H1 (cell line): ENCODE measurements at regions not wholly inside any gene's neighbourhood (a gene's known extent, or its start where the extent isn't known, plus 50 kb on each side); places are given as distances from the start of the nearest gene placed in this dataset.

Experiments used
- CTCF ChIA-PET: fragments of 300-600 bp; sonication (Branson Sonifier 250); formaldehyde crosslinking; loops from one replicate; lab custom pipeline; 2021; ENCODE audit not compliant: partially characterized antibody; lab: Charles Lee
- POLR2A ChIA-PET: fragments of 300-600 bp; sonication (Branson Sonifier 250); formaldehyde crosslinking; loops from one replicate; lab custom pipeline; 2021; ENCODE audit warnings: inconsistent platforms; ENCODE audit not compliant: partially characterized antibody; lab: Charles Lee
- DNase-seq, 2 experiments: peaks; one replicate each; pipeline versions ENCODE4 v3.0.0 to v3.0.0-alpha.2; 2010 to 2022; ENCODE audit warnings: low spot score in 2 of 2, low read depth in 1 of 2, mixed read lengths in 1 of 2
- FAIRE-seq: peaks from 2 replicates; lab custom pipeline; 2011; peaks lifted over from hg19 to GRCh38; lab: Jason Lieb, UNC
- H2AFZ ChIP-seq: 2 replicates; pipeline ENCODE4 v1.8.1; 2012; ENCODE audit warnings: low read length, inconsistent platforms
- H2AK5ac ChIP-seq: 2 replicates; pipeline ENCODE4 v1.6.1; 2013; ENCODE audit warnings: low read depth, low read length
- H2BK120ac ChIP-seq: replicated peaks from 2 replicates; pipeline ENCODE3; 2013; ENCODE audit warnings: low read depth, low read length, inconsistent platforms
- H2BK12ac ChIP-seq: 2 replicates; pipeline ENCODE4 v1.6.1; 2013; ENCODE audit warnings: low read depth, low read length
- H2BK15ac ChIP-seq: 2 replicates; pipeline ENCODE4 v1.6.1; 2013; ENCODE audit warnings: low read length
- H2BK20ac ChIP-seq: 2 replicates; pipeline ENCODE4 v1.6.1; 2013; ENCODE audit warnings: low read length
- H2BK5ac ChIP-seq: 2 replicates; pipeline ENCODE4 v1.6.1; 2013; ENCODE audit warnings: low read depth, low read length
- H3K14ac ChIP-seq: 2 replicates; pipeline ENCODE4 v1.6.1; 2013; ENCODE audit warnings: inconsistent platforms; ENCODE audit not compliant: insufficient read length
- H3K18ac ChIP-seq: 2 replicates; pipeline ENCODE4 v1.6.1; 2013; ENCODE audit warnings: low read length; ENCODE audit errors: extremely low read depth
- H3K23ac ChIP-seq: 2 replicates; pipeline ENCODE4 v1.6.1; 2013; ENCODE audit warnings: inconsistent platforms; ENCODE audit not compliant: insufficient read length
- H3K23me2 ChIP-seq: 2 replicates; pipeline ENCODE4 v1.6.1; 2013; ENCODE audit warnings: low read depth, low read length
- H3K27ac ChIP-seq: 2 replicates; pipeline ENCODE4 v1.6.1; 2011; ENCODE audit warnings: low read depth, low read length, inconsistent platforms
- H3K27me3 ChIP-seq, 4 experiments: replicated peaks in 1 of 4; 1 replicate in 1 of 4; 2 replicates in 3 of 4; pipeline versions ENCODE4 v1.6.1 to v1.8.1; 2011 to 2013; ENCODE audit warnings: low read length in 3 of 4, mild to moderate bottlenecking in 3 of 4, inconsistent platforms in 2 of 4, mixed read lengths in 2 of 4, moderate library complexity in 1 of 4; ENCODE audit not compliant: control insufficient read depth in 3 of 4, insufficient read depth in 3 of 4; ENCODE audit errors: extremely low read depth in 1 of 4
- H3K36me3 ChIP-seq, 4 experiments: 2 replicates each; pipeline versions ENCODE4 v1.6.1 to v1.8.1; 2011 to 2013; ENCODE audit warnings: mild to moderate bottlenecking in 4 of 4, low read length in 3 of 4, moderate library complexity in 2 of 4, control low read depth in 1 of 4, inconsistent platforms in 1 of 4; ENCODE audit not compliant: insufficient read depth in 4 of 4, control insufficient read depth in 2 of 4
- H3K4ac ChIP-seq: replicated peaks from 2 replicates; pipeline ENCODE3; 2013; ENCODE audit warnings: low read length, low read depth, mixed read lengths, inconsistent platforms; ENCODE audit not compliant: insufficient read length
- H3K4me1 ChIP-seq, 4 experiments: replicated peaks in 1 of 4; 1 replicate in 1 of 4; 2 replicates in 3 of 4; pipeline versions ENCODE4 v1.6.1 to v1.8.1; 2011 to 2013; ENCODE audit warnings: low read length in 3 of 4, inconsistent platforms in 2 of 4, mixed read lengths in 1 of 4; ENCODE audit not compliant: insufficient read depth in 4 of 4, control insufficient read depth in 3 of 4
- H3K4me2 ChIP-seq, 2 experiments: 2 replicates each; pipeline versions ENCODE4 v1.6.1 to v1.8.1; 2011 to 2013; ENCODE audit warnings: low read depth in 2 of 2, low read length in 2 of 2, control low read depth in 1 of 2, inconsistent platforms in 1 of 2, mild to moderate bottlenecking in 1 of 2; ENCODE audit not compliant: insufficient read depth in 1 of 2
- H3K4me3 ChIP-seq, 4 experiments: fragments of 200-600, 300-600 bp in 1 of 4; sonication (generic), shearing (Covaris generic), sonication (Bioruptor Twin) in 1 of 4; 2 replicates each; pipeline versions ENCODE4 v1.5.1 to v1.8.1; 2011 to 2016; ENCODE audit warnings: low read length in 4 of 4, low read depth in 3 of 4, control low read depth in 2 of 4, inconsistent platforms in 2 of 4, mild to moderate bottlenecking in 2 of 4, mixed read lengths in 1 of 4, moderate library complexity in 1 of 4; ENCODE audit not compliant: insufficient read depth in 2 of 4; ENCODE audit errors: extremely low read depth in 1 of 4
- H3K56ac ChIP-seq: replicated peaks from 2 replicates; pipeline ENCODE3; 2013; ENCODE audit warnings: low read depth, mild to moderate bottlenecking, mixed read lengths, low read length, inconsistent platforms; ENCODE audit not compliant: insufficient read length
- H3K79me1 ChIP-seq: 2 replicates; pipeline ENCODE4 v1.6.1; 2013; ENCODE audit warnings: low read depth, low read length, control low read depth
- H3K79me2 ChIP-seq, 2 experiments: 2 replicates each; pipeline versions ENCODE4 v1.6.1 to v1.8.1; 2012 to 2013; ENCODE audit warnings: low read length in 2 of 2, mild to moderate bottlenecking in 2 of 2, inconsistent platforms in 1 of 2; ENCODE audit not compliant: insufficient read depth in 2 of 2, control insufficient read depth in 1 of 2
- H3K9ac ChIP-seq, 4 experiments: replicated peaks in 1 of 4; 1 replicate in 1 of 4; 2 replicates in 3 of 4; pipeline versions ENCODE4 v1.6.1 to v1.8.1; 2011 to 2013; ENCODE audit warnings: low read depth in 3 of 4, low read length in 3 of 4, control low read depth in 2 of 4, mild to moderate bottlenecking in 2 of 4, moderate library complexity in 2 of 4, inconsistent platforms in 1 of 4; ENCODE audit errors: extremely low read depth in 1 of 4
- H3K9me3 ChIP-seq, 2 experiments: 2 replicates each; pipeline versions ENCODE4 v1.6.1 to v1.8.1; 2012 to 2013; ENCODE audit warnings: mild to moderate bottlenecking in 2 of 2, moderate library complexity in 2 of 2, control low read depth in 1 of 2, inconsistent platforms in 1 of 2, low read depth in 1 of 2, low read length in 1 of 2, mixed read lengths in 1 of 2; ENCODE audit not compliant: insufficient read depth in 2 of 2
- H4K20me1 ChIP-seq, 2 experiments: replicated peaks in 1 of 2; 2 replicates each; pipeline versions ENCODE3 to v1.8.1; 2011 to 2013; ENCODE audit warnings: inconsistent platforms in 2 of 2, low read length in 2 of 2, mild to moderate bottlenecking in 1 of 2; ENCODE audit not compliant: insufficient read depth in 2 of 2, control insufficient read depth in 1 of 2
- H4K5ac ChIP-seq: 2 replicates; pipeline ENCODE4 v1.6.1; 2013; ENCODE audit warnings: low read length, low read depth, mixed read lengths, inconsistent platforms; ENCODE audit not compliant: insufficient read length
- H4K8ac ChIP-seq: 2 replicates; pipeline ENCODE4 v1.8.0; 2013; ENCODE audit warnings: mild to moderate bottlenecking, moderate library complexity, low read length, inconsistent platforms; ENCODE audit not compliant: insufficient read depth; ENCODE audit errors: extremely low read depth
- H4K91ac ChIP-seq: replicated peaks from 2 replicates; pipeline ENCODE3; 2013; ENCODE audit warnings: low read length, mixed read lengths, inconsistent platforms; ENCODE audit not compliant: insufficient read length
- RAD21 ChIP-seq, 2 experiments: IDR thresholded peaks in 1 of 2; conservative IDR thresholded peaks in 1 of 2; 2 replicates each; pipeline ENCODE4 v1.6.1; 2011; ENCODE audit warnings: low read depth in 2 of 2, low read length in 2 of 2, improper control_type of control experiment in 1 of 2, inconsistent platforms in 1 of 2, mild to moderate bottlenecking in 1 of 2, moderate library complexity in 1 of 2
- ZNF274 ChIP-seq: IDR thresholded peaks from 2 replicates; pipeline ENCODE4 v1.7.0; 2012; ENCODE audit warnings: low read length, borderline replicate concordance; ENCODE audit errors: extremely low read depth
- WGBS, 2 experiments: shearing (Covaris generic) in 1 of 2; methylation state at CpG; one replicate each; pipeline versions ENCODE4 v1.1.6 to v1.1.7; 2013 to 2015; ENCODE audit warnings: low lambda C conversion rate in 2 of 2, mixed read lengths in 2 of 2, inconsistent platforms in 1 of 2, low coverage in 1 of 2, missing lambda C conversion rate in 1 of 2; ENCODE audit not compliant: insufficient replicate concordance in 2 of 2, insufficient coverage in 1 of 2, insufficient read length in 1 of 2; ENCODE audit errors: extremely low coverage in 1 of 2, missing lambda C conversion rate in 1 of 2; 5-methylcytosine and 5-hydroxymethylcytosine counted together
- TF ChIP-seq, protein P1 (sequence below): IDR thresholded peaks from 2 replicates; pipeline ENCODE4 v1.6.1; 2011; ENCODE audit warnings: low read length, improper control_type of control experiment

DNA sequence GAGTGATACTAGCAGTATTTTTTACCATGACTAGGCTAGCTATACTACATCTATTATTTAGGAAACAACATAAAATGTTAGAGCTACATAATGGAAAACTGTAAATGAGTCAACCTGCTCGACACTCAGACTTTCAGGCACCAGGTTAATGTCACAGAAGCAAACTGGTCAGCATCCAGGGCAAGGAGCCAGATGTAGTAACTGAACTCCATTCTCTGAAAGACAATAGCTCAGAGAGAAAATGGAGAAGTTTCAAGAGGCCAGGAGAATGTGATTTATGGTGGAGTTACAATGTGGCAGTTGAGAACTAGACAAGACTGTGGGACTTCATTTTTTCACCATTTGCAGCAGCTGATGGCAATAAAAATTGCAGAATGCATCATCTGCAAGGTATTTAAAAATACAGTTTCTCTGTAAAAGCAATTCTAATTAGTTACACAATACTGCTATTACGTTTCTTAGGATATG lies 342.7 kb upstream of the PABPC4L start:
- 92% methylated on average over 2 of the region's 2 CpGs; no CpG with 5 or more reads in 1 of the 2 experiments for WGBS, 2 experiments
- Histone ChIP-seq H3K27ac (no peak overlapping the region), H2BK15ac (no peak overlapping the region), H3K14ac (no peak overlapping the region), H3K23me2 (no peaks in the 10 kb centered on the region), H3K4me1 (peaks cover 0 to 3% (median 1%) of the 10 kb centered on the region in 4 experiments; a peak in 1 of 7 replicates), H2AFZ (peak overlapping the region; percentile 48), H4K20me1 (no peaks in the 10 kb centered on the region), H3K23ac (no peak overlapping the region), H3K4me2 (no peak overlapping the region), H3K9ac (no peak overlapping the region), H3K79me2 (no peaks in the 10 kb centered on the region), H4K5ac (no peak overlapping the region), H2BK5ac (no peak overlapping the region), H3K18ac (no peak overlapping the region), H4K91ac (no peak overlapping the region), H3K56ac (no peak overlapping the region), H3K79me1 (no peaks in the 10 kb centered on the region), H2BK12ac (no peak overlapping the region), H2BK120ac (no peak overlapping the region), H3K4me3 (no peak overlapping the region), H3K36me3 (peaks cover 0 to 5% (median 0%) of the 10 kb centered on the region in 4 experiments; a peak in 2 of 8 replicates), H4K8ac (no peak overlapping the region), H2AK5ac (no peak overlapping the region), H3K4ac (no peak overlapping the region), H3K27me3 (no peaks in the 10 kb centered on the region; a peak in 1 of 7 replicates), H2BK20ac (no peak overlapping the region), H3K9me3 (peaks cover 4 to 9% of the 10 kb centered on the region in 2 experiments)
- ChIA-PET POLR2A (no interaction called here), CTCF (no interaction called here)
- DNase-seq, result no peak
- FAIRE-seq, result peak; percentile 68
- TF ChIP-seq ZNF274 (no peak), RAD21 (IDR thresholded peaks at IDR 0.05 in 1 of 2, conservative IDR thresholded peaks at IDR 0.05 in 1 of 2; ENCODE audit: low read depth in 2 of 2, low read length in 2 of 2) (no peak)
- TF ChIP-seq, protein P1, sequence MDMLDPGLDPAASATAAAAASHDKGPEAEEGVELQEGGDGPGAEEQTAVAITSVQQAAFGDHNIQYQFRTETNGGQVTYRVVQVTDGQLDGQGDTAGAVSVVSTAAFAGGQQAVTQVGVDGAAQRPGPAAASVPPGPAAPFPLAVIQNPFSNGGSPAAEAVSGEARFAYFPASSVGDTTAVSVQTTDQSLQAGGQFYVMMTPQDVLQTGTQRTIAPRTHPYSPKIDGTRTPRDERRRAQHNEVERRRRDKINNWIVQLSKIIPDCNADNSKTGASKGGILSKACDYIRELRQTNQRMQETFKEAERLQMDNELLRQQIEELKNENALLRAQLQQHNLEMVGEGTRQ, result no peak
